Pancreas (tissue), 10 donors: ENCODE measurements at regions not wholly inside any gene's neighbourhood (a gene's known extent, or its start where the extent isn't known, plus 50 kb on each side); places are given as distances from the start of the nearest gene placed in this dataset.

Source experiments
- ATAC-seq, 4 donors: fragments of 200-7000 bp; cut with Tn5 transposase; one replicate each; pipeline versions ENCODE4 v1.8.0 to v1.9.1; 2020; ENCODE audit warnings: mild to moderate bottlenecking in 4 of 4, moderate library complexity in 4 of 4
- DNase-seq, 6 donors: peaks; one replicate each; pipeline ENCODE4 v3.0.0-alpha.2; 2020
- FAIRE-seq: peaks from 2 replicates; lab custom pipeline; 2012; peaks lifted over from hg19 to GRCh38; lab: Jason Lieb, UNC
- H3K27ac ChIP-seq, 4 donors: fragments of 200-600 bp; sonication (generic); 1 replicate in 3 of 4; 2 replicates in 1 of 4; pipeline versions ENCODE4 v1.5.0 to v1.8.0; 2020
- H3K27me3 ChIP-seq, 4 donors: fragments of 200-600 bp; one replicate each; pipeline ENCODE4 v1.8.0; 2021
- H3K36me3 ChIP-seq, 3 donors: fragments of 200-600 bp; sonication (generic) in 1 of 3; one replicate each; pipeline versions ENCODE4 v1.5.0 to v1.8.0; 2020 to 2021
- H3K4me1 ChIP-seq, 3 donors: fragments of 200-600 bp; one replicate each; pipeline ENCODE4 v1.8.0; 2021
- H3K4me3 ChIP-seq, 4 donors: fragments of 200-600 bp; sonication (generic) in 2 of 4; one replicate each; pipeline versions ENCODE4 v1.5.0 to v1.8.0; 2020 to 2021
- H3K9me3 ChIP-seq, 4 donors: fragments of 200-600 bp; one replicate each; pipeline ENCODE4 v1.8.0; 2021
- WGBS, 2 donors: extraction: QIAGEN DNeasy Blood & Tissue Kit; methylation state at CpG; one replicate each; pipeline ENCODE4 v1.1.7; 2013; 5-methylcytosine and 5-hydroxymethylcytosine counted together
- intact Hi-C, 3 donors: fragments of 100-400 bp; cut with DNase I; formaldehyde crosslinking; loops; one replicate each; pipeline versions ENCODE4 v1.11.1 to v1.14.2; 2022
- TF ChIP-seq, protein P1 (sequence below), 4 donors: fragments of 200-600 bp; sonication (generic) in 3 of 4; IDR thresholded peaks; one replicate each; pipeline versions ENCODE4 v1.5.0 to v1.8.0; 2021; ENCODE audit warnings: antibody characterized with exemption in 4 of 4
- donor health status: healthy with polysubstance abuse.
- donor health status: DM: no; HTN: no; CAD: no; lungs with moderate emphysema.
- donor health status: DM: no; HTN: no; CAD: no.
- donor health status: control.
- donor health status: control.
- donor health status: Bipolar disorder and iron deficiency.
- donor health status: DM: yes; HTN: yes; CAD: no.
- donor health status: DM: no; HTN: no; CAD: no.
- donor health status: DM: no; HTN: no; CAD: no.
- donor health status: DM: yes; HTN: yes; CAD: no.

DNA sequence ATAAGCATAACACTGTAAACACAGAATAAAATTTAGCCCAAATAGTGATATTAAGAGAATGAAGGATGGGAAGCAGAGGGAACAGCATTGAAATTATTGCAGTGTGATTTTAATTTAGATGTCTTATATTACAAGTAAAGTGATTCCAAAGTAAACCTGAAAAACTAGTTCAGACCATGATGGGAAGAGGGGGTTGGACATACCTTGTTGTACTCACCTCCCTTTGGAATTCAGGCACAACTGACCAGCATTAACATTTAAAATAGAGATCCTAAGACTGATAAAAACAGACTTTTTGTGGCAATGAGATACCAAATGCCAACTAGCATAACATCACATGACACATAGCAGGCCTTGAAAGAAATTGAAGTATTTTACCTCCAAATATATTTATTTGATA lies 210.0 kb upstream of the ADRA1D start:
- TF ChIP-seq, protein P1, sequence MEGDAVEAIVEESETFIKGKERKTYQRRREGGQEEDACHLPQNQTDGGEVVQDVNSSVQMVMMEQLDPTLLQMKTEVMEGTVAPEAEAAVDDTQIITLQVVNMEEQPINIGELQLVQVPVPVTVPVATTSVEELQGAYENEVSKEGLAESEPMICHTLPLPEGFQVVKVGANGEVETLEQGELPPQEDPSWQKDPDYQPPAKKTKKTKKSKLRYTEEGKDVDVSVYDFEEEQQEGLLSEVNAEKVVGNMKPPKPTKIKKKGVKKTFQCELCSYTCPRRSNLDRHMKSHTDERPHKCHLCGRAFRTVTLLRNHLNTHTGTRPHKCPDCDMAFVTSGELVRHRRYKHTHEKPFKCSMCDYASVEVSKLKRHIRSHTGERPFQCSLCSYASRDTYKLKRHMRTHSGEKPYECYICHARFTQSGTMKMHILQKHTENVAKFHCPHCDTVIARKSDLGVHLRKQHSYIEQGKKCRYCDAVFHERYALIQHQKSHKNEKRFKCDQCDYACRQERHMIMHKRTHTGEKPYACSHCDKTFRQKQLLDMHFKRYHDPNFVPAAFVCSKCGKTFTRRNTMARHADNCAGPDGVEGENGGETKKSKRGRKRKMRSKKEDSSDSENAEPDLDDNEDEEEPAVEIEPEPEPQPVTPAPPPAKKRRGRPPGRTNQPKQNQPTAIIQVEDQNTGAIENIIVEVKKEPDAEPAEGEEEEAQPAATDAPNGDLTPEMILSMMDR (IDR thresholded peaks at IDR 0.05), result no peak
- intact Hi-C loops, result no loop called here
- ATAC-seq (no peak), DNase-seq (no peak), FAIRE-seq (no peak)
- no peak overlapping the region for H3K4me3 ChIP-seq
- H3K27me3 ChIP-seq, result no peaks in the 10 kb centered on the region
- no peaks in the 10 kb centered on the region for H3K9me3 ChIP-seq
- no peaks in the 10 kb centered on the region for H3K36me3 ChIP-seq
- no peaks in the 10 kb centered on the region for H3K4me1 ChIP-seq
- no peak overlapping the region for H3K27ac ChIP-seq

DNA sequence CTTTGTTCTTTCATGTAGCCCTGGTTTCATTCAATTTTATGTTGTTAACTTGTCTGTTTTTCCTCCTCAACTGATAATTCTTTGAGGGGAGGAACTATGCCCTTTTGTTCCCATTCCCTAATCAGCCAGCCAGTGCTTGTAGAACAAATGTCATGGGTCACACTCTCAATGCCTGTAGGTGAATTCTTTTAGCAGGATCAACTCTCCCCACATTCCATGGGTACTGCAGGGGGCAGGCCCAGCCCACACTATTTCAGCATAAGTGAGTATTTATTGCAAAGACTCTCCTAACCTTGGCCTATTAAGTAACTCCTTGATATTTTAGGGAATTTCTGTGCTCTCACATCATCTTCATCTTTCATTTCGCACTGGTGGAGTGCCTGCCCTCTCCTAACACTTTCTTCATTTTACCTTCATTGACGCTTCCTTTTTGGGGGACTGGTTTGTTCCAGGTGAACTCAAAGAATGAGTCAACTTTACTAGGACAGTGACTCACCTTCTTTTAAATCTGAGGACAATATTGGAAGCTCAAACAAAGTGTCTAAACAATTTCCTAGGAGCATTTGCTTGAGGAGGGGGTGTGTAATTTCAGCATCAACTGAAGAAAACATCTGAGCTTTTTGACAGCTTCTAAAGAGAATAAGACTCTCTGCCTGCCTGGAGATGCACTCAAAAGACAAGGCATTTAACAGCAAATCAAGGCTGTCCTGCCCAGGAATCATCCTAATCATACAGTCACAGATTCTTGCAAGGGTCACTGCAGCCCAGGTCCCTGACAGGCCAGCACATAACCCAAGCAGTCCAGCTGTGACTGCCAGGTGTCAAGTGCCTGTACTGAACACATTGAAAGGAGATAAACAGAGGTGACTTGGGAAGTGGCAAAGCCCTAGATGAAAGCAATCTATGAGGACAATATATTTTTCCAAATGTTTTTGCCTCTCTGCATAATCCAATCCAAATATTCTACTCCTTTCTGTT lies 208.8 kb upstream of the ADRA1D start:
- FAIRE-seq (no peak), ATAC-seq (no peak)

DNA sequence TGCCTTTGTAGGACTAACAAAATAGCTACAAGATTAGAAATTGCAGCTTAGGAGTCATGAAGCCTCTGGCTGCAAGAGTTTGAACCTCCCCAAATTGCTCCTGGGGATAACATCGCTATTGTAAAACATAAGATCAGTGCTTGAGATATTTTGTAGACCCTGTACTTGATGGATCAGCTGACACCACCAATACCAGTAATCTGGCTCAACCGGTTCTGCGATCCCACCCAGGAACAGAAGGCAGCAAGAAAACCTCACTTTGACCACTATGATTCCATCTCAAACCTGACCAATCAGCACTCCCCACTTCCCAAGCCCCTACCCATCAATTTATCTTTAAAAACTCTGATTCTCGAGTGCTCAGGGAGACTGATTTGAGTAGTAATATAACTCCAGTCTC lies 206.9 kb upstream of the ADRA1D start:
- ATAC-seq, result no peak
- Histone ChIP-seq H3K4me1 (no peaks in the 10 kb centered on the region), H3K9me3 (no peaks in the 10 kb centered on the region), H3K4me3 (no peak overlapping the region), H3K36me3 (no peaks in the 10 kb centered on the region), H3K27me3 (no peaks in the 10 kb centered on the region), H3K27ac (no peak overlapping the region)
- intact Hi-C loops, result no loop called here
- TF ChIP-seq, protein P1 (IDR thresholded peaks at IDR 0.05), result no peak
- DNase-seq, result no peak
- 73 to 81% methylated on average over 4 of the region's 4 CpGs for WGBS, 2 donors
- no peak for FAIRE-seq

More for the DNA sequence above, 208.8 kb upstream of the ADRA1D start:
- no peaks in the 10 kb centered on the region for H3K27me3 ChIP-seq
- WGBS, 2 donors, result 66% methylated on average over 2 of the region's 2 CpGs
- H3K4me1 ChIP-seq, result no peaks in the 10 kb centered on the region
- H3K36me3 ChIP-seq, result no peaks in the 10 kb centered on the region
- no peak for DNase-seq
- TF ChIP-seq, protein P1 (IDR thresholded peaks at IDR 0.05), result no peak
- H3K9me3 ChIP-seq, result no peaks in the 10 kb centered on the region
- no peak overlapping the region for H3K4me3 ChIP-seq
- intact Hi-C loops, result no loop called here
- H3K27ac ChIP-seq, result no peak overlapping the region

DNA sequence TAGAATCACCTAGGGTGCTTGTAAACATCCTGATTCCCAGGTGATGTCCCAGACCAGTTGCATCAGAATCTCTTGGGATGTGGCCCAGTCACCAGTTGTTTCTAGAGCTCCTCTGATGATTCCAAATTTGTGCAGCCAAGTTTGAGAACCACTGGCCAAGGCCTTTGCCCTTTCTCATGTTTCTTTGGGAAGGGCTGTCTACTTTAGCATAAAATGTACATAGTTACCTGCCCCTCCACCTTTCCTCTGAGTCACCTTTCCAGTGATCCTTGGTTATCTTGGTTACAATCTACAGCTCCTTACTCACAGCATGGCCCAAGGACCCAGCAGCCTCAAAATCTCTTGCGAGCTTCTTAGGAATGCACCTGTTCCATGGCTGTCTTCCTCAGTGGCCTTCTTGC lies 206.2 kb upstream of the ADRA1D start:
- H3K4me3 ChIP-seq, result no peak overlapping the region
- FAIRE-seq (no peak), DNase-seq (no peak), ATAC-seq (no peak)
- no peaks in the 10 kb centered on the region for H3K4me1 ChIP-seq
- H3K9me3 ChIP-seq, result no peaks in the 10 kb centered on the region
- H3K36me3 ChIP-seq, result no peaks in the 10 kb centered on the region
- H3K27ac ChIP-seq, result no peak overlapping the region
- TF ChIP-seq, protein P1 (IDR thresholded peaks at IDR 0.05), result no peak
- intact Hi-C loops, result no loop called here
- no peaks in the 10 kb centered on the region for H3K27me3 ChIP-seq
- WGBS, 2 donors, result 77 to 91% methylated on average over 1 of the region's 1 CpG

DNA sequence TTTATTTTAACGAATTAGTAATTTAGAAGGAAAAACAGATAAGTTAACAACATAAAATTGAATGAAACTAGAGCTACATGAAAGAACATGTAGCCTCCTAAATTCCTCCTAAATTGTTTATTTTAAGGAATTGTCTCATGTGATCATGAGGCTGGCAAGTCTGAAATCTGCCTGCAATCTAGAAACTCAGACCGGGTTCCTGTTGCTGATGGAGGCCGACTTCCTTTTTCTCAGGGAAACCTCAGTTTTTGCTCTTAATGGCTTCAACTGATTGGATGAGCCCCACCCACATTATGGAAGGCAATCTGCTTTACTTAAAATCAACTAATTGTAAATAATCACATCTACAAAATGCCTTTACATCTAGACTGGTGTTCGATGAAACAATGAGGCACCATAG lies 205.0 kb upstream of the ADRA1D start:
- Histone ChIP-seq H3K9me3 (no peaks in the 10 kb centered on the region), H3K36me3 (no peaks in the 10 kb centered on the region), H3K4me3 (no peak overlapping the region), H3K4me1 (no peaks in the 10 kb centered on the region), H3K27ac (no peak overlapping the region), H3K27me3 (no peaks in the 10 kb centered on the region)
- DNase-seq, result no peak
- intact Hi-C loops, result no loop called here
- TF ChIP-seq, protein P1 (IDR thresholded peaks at IDR 0.05), result no peak
- ATAC-seq, result no peak
- 72 to 82% methylated on average over 4 of the region's 4 CpGs for WGBS, 2 donors
- FAIRE-seq, result no peak
